B cell (primary cell): ENCODE measurements at regions not wholly inside any gene's neighbourhood (a gene's known extent, or its start where the extent isn't known, plus 50 kb on each side); places are given as distances from the start of the nearest gene placed in this dataset.
"Not testable (repeated sequence)": the region's sequence is repeated elsewhere in the genome, so short reads cannot be mapped to it uniquely, and the experiment has no call there.

Experiments used
- EZH2 ChIP-seq: IDR thresholded peaks from 2 replicates; pipeline ENCODE4 v1.6.1; 2012; ENCODE audit warnings: borderline replicate concordance, low read depth, mild to moderate bottlenecking, moderate library complexity, low read length; ENCODE audit not compliant: insufficient read depth, poor library complexity, severe bottlenecking
- TF ChIP-seq, protein P1 (sequence below): fragments of 200-600 bp; IDR thresholded peaks from one replicate; pipeline ENCODE4 v1.8.0; 2022; ENCODE audit warnings: antibody characterized with exemption, mild to moderate bottlenecking

DNA sequence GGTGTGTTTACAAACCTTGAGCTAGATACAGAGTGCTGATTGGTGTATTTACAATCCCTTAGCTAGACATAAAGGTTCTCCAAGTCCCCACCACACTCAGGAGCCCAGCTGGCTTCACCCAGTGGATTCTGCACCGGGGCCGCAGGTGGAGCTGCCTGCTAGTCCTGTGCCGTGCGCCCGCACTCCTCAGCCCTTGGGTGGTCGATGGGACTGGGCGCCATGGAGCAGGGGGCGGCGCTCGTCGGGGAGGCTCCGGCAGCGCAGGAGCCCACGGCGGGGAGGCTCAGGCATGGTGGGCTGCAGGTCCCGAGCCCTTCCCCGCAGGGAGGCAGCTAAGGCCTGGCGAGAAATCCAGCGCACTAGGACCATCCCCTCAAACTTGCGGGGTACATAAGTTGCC lies 124.2 kb upstream of the EEF2KMT start:
- TF ChIP-seq, protein P1, sequence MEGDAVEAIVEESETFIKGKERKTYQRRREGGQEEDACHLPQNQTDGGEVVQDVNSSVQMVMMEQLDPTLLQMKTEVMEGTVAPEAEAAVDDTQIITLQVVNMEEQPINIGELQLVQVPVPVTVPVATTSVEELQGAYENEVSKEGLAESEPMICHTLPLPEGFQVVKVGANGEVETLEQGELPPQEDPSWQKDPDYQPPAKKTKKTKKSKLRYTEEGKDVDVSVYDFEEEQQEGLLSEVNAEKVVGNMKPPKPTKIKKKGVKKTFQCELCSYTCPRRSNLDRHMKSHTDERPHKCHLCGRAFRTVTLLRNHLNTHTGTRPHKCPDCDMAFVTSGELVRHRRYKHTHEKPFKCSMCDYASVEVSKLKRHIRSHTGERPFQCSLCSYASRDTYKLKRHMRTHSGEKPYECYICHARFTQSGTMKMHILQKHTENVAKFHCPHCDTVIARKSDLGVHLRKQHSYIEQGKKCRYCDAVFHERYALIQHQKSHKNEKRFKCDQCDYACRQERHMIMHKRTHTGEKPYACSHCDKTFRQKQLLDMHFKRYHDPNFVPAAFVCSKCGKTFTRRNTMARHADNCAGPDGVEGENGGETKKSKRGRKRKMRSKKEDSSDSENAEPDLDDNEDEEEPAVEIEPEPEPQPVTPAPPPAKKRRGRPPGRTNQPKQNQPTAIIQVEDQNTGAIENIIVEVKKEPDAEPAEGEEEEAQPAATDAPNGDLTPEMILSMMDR = not testable (repeated sequence)
- TF ChIP-seq EZH2 = not testable (repeated sequence)
